ENCODE measurements at regions not wholly inside any gene's neighbourhood (a gene's known extent, or its start where the extent isn't known, plus 50 kb on each side); places are given as distances from the start of the nearest gene placed in this dataset.
"Not testable (repeated sequence)": the region's sequence is repeated elsewhere in the genome, so short reads cannot be mapped to it uniquely, and the experiment has no call there.

DNA sequence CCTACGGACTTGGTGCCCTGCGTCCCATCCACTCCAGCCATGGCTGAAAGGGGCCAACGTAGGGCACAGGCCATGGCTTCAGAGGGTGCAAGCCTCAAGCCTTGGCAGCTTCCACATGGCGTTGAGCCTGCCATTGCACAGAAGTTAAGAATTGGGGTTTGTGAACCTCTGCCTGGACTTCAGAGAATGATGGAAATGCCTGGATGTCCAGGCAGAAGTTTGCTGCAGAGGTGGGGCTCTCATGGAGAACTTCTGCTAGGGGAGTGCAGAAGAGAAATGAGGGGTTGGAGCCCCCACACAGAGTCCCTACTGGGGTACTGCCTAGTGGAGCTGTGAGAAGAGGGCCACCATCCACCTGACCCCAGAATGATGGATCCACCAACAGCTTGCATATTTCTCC, 462.9 kb upstream of the PCDH20 start:
- not testable (repeated sequence) for H3K36me3 ChIP-seq (ENCODE audit: control insufficient read depth in 1 of 2, insufficient read depth in 2 of 2, low read length in 2 of 2); H3K4me3 ChIP-seq (ENCODE audit: low read depth in 1 of 2, low read length in 2 of 2); H3K27me3 ChIP-seq (ENCODE audit: low read depth, low read length); H3K4me1 ChIP-seq (ENCODE audit: control insufficient read depth in 1 of 2, insufficient read depth in 2 of 2, low read length in 2 of 2); H3K9me3 ChIP-seq (ENCODE audit: control insufficient read depth in 1 of 2, low read length in 2 of 2); H3K27ac ChIP-seq (ENCODE audit: low read length)

DNA sequence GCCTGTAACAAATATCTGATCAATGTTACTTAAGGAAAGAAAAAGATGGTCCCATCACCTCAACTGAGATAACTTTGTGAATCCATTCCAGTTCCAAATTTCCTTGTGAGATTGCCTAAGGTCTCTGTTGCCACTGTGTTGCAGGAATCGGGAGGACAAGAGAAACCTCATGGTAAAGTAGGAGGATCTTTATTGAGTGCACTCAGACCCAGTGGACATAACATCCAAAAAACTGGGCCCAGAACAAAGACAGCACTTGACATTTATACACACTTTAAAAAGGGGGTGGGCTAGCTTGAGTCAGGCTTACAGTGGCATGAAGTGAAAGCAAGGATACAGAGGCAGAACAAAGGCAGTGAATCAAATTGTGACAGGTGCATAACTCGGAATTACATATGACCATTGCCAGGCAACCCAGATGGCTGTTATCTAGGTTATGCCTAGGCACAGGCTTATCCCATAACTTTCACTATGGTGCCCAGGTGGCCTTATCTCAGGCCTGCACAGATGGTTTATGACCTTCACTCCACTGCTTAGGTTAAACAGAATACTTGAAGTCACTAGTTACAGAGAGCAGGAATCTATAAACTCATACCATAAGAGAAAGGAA, 459.4 kb upstream of the PCDH20 start:
- Histone ChIP-seq H3K9me3 (ENCODE audit: control insufficient read depth in 1 of 2, low read length in 2 of 2) (peaks cover 0 to 4% of the 10 kb centered on the region in 2 donors), H3K4me3 (ENCODE audit: low read depth in 1 of 2, low read length in 2 of 2) (no peak overlapping the region), H3K27ac (ENCODE audit: low read length) (no peak overlapping the region), H3K4me1 (ENCODE audit: control insufficient read depth in 1 of 2, insufficient read depth in 2 of 2, low read length in 2 of 2) (no peaks in the 10 kb centered on the region), H3K36me3 (ENCODE audit: control insufficient read depth in 1 of 2, insufficient read depth in 2 of 2, low read length in 2 of 2) (no peaks in the 10 kb centered on the region), H3K27me3 (ENCODE audit: low read depth, low read length) (no peaks in the 10 kb centered on the region)

DNA sequence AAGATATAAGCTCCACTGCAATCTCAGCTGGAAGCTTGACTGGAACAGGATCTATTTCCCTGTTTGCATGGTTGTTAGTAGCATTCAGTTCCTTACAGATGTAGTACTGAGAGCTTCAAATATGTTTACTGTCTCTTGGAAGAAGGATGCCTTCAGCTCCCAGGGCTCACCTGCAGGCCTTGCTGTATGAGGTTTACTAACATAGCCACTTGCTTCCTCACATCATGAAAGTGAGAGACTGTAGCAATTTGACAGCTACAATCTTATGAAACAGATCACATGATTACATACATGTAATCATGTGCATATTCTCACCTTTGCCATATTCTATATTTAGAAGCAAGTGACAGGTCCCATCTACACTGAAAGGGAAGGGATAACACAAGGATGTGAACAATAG, 458.1 kb upstream of the PCDH20 start:
- Histone ChIP-seq H3K4me1 (ENCODE audit: control insufficient read depth in 1 of 2, insufficient read depth in 2 of 2, low read length in 2 of 2) (no peaks in the 10 kb centered on the region), H3K36me3 (ENCODE audit: control insufficient read depth in 1 of 2, insufficient read depth in 2 of 2, low read length in 2 of 2) (no peaks in the 10 kb centered on the region), H3K27me3 (ENCODE audit: low read depth, low read length) (no peaks in the 10 kb centered on the region), H3K4me3 (ENCODE audit: low read depth in 1 of 2, low read length in 2 of 2) (no peak overlapping the region), H3K9me3 (ENCODE audit: control insufficient read depth in 1 of 2, low read length in 2 of 2) (peaks cover 0 to 4% of the 10 kb centered on the region in 2 donors), H3K27ac (ENCODE audit: low read length) (no peak overlapping the region)

DNA sequence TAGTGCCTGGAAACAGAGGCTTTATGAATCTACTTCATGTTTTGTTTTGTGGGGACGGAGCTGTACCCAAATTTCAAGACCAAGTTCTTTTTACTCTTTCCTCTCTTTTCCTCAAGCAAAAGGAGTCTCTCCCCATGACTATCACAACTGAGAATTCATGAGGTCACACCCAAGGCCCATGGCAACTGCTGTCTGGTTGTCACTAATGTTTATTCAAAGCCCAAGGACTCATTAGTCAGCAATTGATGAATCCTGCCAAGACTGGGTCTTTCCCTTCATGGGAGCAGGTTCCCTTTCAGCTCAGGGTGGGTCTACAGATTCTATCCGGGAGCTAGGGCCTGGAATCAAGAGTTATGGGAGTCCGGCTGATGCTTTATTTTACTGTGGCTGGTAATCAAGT, 441.5 kb upstream of the PCDH20 start:
- Histone ChIP-seq H3K36me3 (ENCODE audit: control insufficient read depth in 1 of 2, insufficient read depth in 2 of 2, low read length in 2 of 2) (no peaks in the 10 kb centered on the region), H3K4me3 (ENCODE audit: low read depth in 1 of 2, low read length in 2 of 2) (no peak overlapping the region), H3K27me3 (ENCODE audit: low read depth, low read length) (no peaks in the 10 kb centered on the region), H3K9me3 (ENCODE audit: control insufficient read depth in 1 of 2, low read length in 2 of 2) (no peaks in the 10 kb centered on the region), H3K27ac (ENCODE audit: low read length) (no peak overlapping the region), H3K4me1 (ENCODE audit: control insufficient read depth in 1 of 2, insufficient read depth in 2 of 2, low read length in 2 of 2) (no peaks in the 10 kb centered on the region)

DNA sequence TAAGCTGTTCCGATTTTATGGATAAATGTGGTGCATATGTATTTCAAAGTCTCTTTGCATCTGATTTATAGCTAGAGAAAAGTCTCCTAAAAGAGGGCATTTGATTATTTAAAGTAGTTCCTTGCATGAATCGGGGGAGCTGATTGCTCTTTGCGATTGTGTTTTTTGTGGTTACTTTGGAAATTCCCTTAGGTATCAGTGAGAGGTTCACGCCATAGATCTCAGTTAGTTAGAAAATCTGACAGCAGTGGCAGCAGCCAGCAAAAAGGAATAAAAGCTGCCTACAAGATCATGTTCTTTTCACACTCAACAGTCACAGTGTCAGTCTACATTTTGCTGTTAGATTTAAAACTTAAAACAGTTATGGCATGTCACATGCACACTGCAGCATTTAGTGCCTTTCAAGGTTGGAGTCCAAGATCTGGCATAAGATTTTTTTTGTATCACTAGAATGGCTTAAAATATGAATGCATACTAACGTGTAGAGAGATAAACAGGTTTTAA, 436.5 kb upstream of the PCDH20 start:
- Histone ChIP-seq H3K27ac (ENCODE audit: low read length) (no peak overlapping the region), H3K27me3 (ENCODE audit: low read depth, low read length) (no peaks in the 10 kb centered on the region), H3K4me3 (ENCODE audit: low read depth in 1 of 2, low read length in 2 of 2) (no peak overlapping the region), H3K36me3 (ENCODE audit: control insufficient read depth in 1 of 2, insufficient read depth in 2 of 2, low read length in 2 of 2) (no peaks in the 10 kb centered on the region), H3K9me3 (ENCODE audit: control insufficient read depth in 1 of 2, low read length in 2 of 2) (no peaks in the 10 kb centered on the region), H3K4me1 (ENCODE audit: control insufficient read depth in 1 of 2, insufficient read depth in 2 of 2, low read length in 2 of 2) (no peaks in the 10 kb centered on the region)

DNA sequence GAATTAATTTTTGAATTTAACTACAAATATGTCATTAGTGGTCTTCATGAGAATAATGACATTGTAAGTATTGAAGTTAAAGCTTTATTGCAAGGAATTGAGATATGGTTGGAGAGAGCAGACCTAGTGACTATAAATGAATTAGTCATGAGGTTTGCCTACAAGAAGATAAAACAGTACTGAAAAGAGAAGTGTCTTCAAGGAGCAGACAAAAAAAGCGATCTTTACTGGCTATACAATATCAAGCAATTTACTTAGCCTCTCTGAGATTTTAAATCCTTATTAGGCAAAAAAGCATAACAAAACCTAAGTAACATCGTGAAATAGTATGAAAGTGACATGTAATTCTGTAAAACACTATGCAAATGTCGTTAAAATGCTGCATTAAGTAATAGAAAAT, 435.1 kb upstream of the PCDH20 start:
- no peak overlapping the region for H3K27ac ChIP-seq (ENCODE audit: low read length)
- no peaks in the 10 kb centered on the region for H3K4me1 ChIP-seq (ENCODE audit: control insufficient read depth in 1 of 2, insufficient read depth in 2 of 2, low read length in 2 of 2)
- H3K4me3 ChIP-seq (ENCODE audit: low read depth in 1 of 2, low read length in 2 of 2), result no peak overlapping the region
- H3K9me3 ChIP-seq (ENCODE audit: control insufficient read depth in 1 of 2, low read length in 2 of 2), result no peaks in the 10 kb centered on the region
- no peaks in the 10 kb centered on the region for H3K36me3 ChIP-seq (ENCODE audit: control insufficient read depth in 1 of 2, insufficient read depth in 2 of 2, low read length in 2 of 2)
- H3K27me3 ChIP-seq (ENCODE audit: low read depth, low read length), result no peaks in the 10 kb centered on the region

DNA sequence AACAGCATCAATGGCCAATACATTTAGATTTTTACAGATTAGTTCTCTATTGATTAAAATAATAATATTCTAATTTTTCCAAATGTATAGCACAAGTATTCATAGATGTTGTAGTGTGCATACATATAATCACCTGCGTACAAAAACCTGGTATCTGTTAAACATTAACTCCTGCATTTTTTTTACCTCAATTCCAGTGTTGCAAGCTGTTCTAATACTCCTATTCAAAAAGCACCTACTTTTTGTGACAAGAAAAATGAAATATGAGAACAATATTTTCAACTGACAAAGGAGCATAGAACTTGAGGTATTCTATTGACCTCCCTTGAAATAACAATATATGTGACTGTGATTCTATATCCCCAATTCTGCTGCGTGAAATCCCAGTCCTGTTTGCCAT, 422.9 kb upstream of the PCDH20 start:
- no peaks in the 10 kb centered on the region for H3K9me3 ChIP-seq (ENCODE audit: control insufficient read depth in 1 of 2, low read length in 2 of 2)
- no peak overlapping the region for H3K27ac ChIP-seq (ENCODE audit: low read length)
- H3K36me3 ChIP-seq (ENCODE audit: control insufficient read depth in 1 of 2, insufficient read depth in 2 of 2, low read length in 2 of 2), result no peaks in the 10 kb centered on the region
- no peak overlapping the region for H3K4me3 ChIP-seq (ENCODE audit: low read depth in 1 of 2, low read length in 2 of 2)
- no peaks in the 10 kb centered on the region for H3K4me1 ChIP-seq (ENCODE audit: control insufficient read depth in 1 of 2, insufficient read depth in 2 of 2, low read length in 2 of 2)
- H3K27me3 ChIP-seq (ENCODE audit: low read depth, low read length), result no peaks in the 10 kb centered on the region

DNA sequence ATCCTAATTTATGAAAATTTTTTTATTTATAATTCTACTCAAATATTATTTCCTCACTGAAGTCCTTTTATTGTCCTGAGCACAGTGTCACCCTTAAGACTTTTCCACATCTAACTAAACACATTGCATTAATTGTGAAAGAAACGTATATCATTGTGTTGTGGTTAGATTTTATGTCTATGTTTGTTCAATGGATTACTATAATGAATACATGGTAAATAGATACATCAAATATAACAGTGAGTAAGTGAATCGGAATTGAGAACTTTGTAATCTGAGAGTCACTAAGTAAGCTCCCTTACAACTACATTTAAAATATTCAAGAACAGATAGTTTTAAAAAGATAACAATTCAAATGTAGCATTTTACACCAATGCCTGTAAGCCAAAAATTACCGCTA, 417.6 kb upstream of the PCDH20 start:
- no peak overlapping the region for H3K27ac ChIP-seq (ENCODE audit: low read length)
- no peaks in the 10 kb centered on the region for H3K4me1 ChIP-seq (ENCODE audit: control insufficient read depth in 1 of 2, insufficient read depth in 2 of 2, low read length in 2 of 2)
- no peaks in the 10 kb centered on the region for H3K9me3 ChIP-seq (ENCODE audit: control insufficient read depth in 1 of 2, low read length in 2 of 2)
- H3K36me3 ChIP-seq (ENCODE audit: control insufficient read depth in 1 of 2, insufficient read depth in 2 of 2, low read length in 2 of 2), result no peaks in the 10 kb centered on the region
- no peaks in the 10 kb centered on the region for H3K27me3 ChIP-seq (ENCODE audit: low read depth, low read length)
- H3K4me3 ChIP-seq (ENCODE audit: low read depth in 1 of 2, low read length in 2 of 2), result no peak overlapping the region

DNA sequence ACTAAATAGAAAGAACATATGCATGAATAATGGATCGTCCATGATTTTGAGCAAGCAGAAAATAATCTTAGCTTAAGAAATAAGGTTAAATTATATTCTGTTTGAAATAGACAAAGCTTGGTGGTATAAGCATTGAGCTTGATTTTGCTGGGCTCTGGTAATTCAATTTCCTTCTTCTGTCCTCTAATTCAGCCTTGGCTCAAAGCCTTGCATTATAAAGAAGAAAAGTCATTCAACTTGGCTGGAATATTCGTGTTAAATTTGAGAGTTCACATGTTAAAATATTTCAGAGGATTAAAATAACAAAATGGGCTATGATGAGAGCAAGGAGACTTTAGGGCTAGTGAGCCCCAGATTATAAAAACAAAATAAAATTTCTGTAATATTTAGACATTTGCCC, 415.4 kb upstream of the PCDH20 start:
- Histone ChIP-seq H3K4me1 (ENCODE audit: control insufficient read depth in 1 of 2, insufficient read depth in 2 of 2, low read length in 2 of 2) (no peaks in the 10 kb centered on the region), H3K27me3 (ENCODE audit: low read depth, low read length) (no peaks in the 10 kb centered on the region), H3K4me3 (ENCODE audit: low read depth in 1 of 2, low read length in 2 of 2) (no peak overlapping the region), H3K36me3 (ENCODE audit: control insufficient read depth in 1 of 2, insufficient read depth in 2 of 2, low read length in 2 of 2) (no peaks in the 10 kb centered on the region), H3K9me3 (ENCODE audit: control insufficient read depth in 1 of 2, low read length in 2 of 2) (no peaks in the 10 kb centered on the region), H3K27ac (ENCODE audit: low read length) (no peak overlapping the region)

DNA sequence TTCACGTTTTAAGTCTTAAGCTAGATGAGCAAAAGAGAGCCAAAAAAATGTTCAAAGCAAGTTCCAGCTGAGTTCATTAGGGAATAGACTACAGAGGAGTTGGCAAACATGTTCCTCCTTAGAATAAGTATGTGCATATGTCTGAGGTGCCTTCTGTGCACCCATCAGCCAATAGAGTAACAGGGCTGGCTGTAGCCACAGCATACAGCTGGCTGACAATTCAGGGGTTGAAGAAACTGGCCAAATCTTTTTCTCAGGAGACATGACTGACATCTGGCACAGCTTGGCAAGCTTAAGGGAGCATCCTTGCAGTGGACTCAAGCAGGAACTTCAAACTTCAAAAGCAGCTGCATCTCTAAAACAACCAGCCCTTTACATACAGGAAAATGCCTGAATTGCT, 414.8 kb upstream of the PCDH20 start:
- Histone ChIP-seq H3K27ac (ENCODE audit: low read length) (no peak overlapping the region), H3K36me3 (ENCODE audit: control insufficient read depth in 1 of 2, insufficient read depth in 2 of 2, low read length in 2 of 2) (no peaks in the 10 kb centered on the region), H3K4me3 (ENCODE audit: low read depth in 1 of 2, low read length in 2 of 2) (no peak overlapping the region), H3K4me1 (ENCODE audit: control insufficient read depth in 1 of 2, insufficient read depth in 2 of 2, low read length in 2 of 2) (no peaks in the 10 kb centered on the region), H3K27me3 (ENCODE audit: low read depth, low read length) (no peaks in the 10 kb centered on the region), H3K9me3 (ENCODE audit: control insufficient read depth in 1 of 2, low read length in 2 of 2) (no peaks in the 10 kb centered on the region)

DNA sequence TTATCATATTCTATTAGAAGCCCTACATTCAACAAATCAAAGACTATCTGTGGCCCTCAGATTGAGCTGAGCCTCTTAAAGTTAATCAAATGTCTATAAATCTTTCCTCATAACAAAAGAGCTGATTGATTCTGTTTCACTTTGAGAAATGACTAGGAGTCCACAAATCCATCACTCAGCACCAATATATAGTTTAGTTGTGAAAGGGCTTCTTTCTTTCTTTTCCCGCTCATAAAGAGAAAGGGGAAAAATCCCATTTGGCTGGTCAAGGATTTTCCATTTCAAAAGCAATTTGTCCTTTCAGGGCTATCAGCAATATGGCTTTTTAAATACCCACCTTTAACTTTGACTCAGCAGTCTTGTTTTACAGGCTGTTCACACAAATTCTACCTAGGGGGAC, 408.5 kb upstream of the PCDH20 start:
- no peaks in the 10 kb centered on the region for H3K36me3 ChIP-seq (ENCODE audit: control insufficient read depth in 1 of 2, insufficient read depth in 2 of 2, low read length in 2 of 2)
- H3K27me3 ChIP-seq (ENCODE audit: low read depth, low read length), result no peaks in the 10 kb centered on the region
- no peaks in the 10 kb centered on the region for H3K9me3 ChIP-seq (ENCODE audit: control insufficient read depth in 1 of 2, low read length in 2 of 2)
- no peaks in the 10 kb centered on the region for H3K4me1 ChIP-seq (ENCODE audit: control insufficient read depth in 1 of 2, insufficient read depth in 2 of 2, low read length in 2 of 2)
- no peak overlapping the region for H3K4me3 ChIP-seq (ENCODE audit: low read depth in 1 of 2, low read length in 2 of 2)
- H3K27ac ChIP-seq (ENCODE audit: low read length), result no peak overlapping the region

DNA sequence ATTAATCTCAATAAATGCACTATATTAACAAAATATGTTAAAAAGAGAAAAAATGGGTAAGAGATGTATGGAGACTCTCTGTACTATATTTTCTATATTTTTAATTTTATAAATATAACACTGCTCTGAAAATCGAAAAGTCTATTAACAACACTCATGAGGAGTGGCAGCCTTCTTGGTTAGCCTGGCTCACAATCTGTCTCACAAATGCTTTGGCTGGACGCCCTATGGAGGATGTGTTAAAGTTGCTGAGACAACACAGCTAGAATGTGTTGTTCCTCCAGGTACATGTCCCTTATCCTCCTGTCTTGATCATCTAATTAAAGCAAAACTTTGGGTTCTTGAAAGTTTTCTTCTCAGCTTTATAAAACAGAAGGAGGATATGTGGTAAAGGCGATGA, 396.6 kb upstream of the PCDH20 start:
- no peak overlapping the region for H3K27ac ChIP-seq (ENCODE audit: low read length)
- no peak overlapping the region for H3K4me3 ChIP-seq (ENCODE audit: low read depth in 1 of 2, low read length in 2 of 2)
- no peaks in the 10 kb centered on the region for H3K9me3 ChIP-seq (ENCODE audit: control insufficient read depth in 1 of 2, low read length in 2 of 2)
- H3K27me3 ChIP-seq (ENCODE audit: low read depth, low read length), result no peaks in the 10 kb centered on the region
- H3K4me1 ChIP-seq (ENCODE audit: control insufficient read depth in 1 of 2, insufficient read depth in 2 of 2, low read length in 2 of 2), result no peaks in the 10 kb centered on the region
- no peaks in the 10 kb centered on the region for H3K36me3 ChIP-seq (ENCODE audit: control insufficient read depth in 1 of 2, insufficient read depth in 2 of 2, low read length in 2 of 2)

Data from muscle layer of duodenum (tissue), 2 donors.